ENCODE measurements at regions not wholly inside any gene's neighbourhood (a gene's known extent, or its start where the extent isn't known, plus 50 kb on each side); places are given as distances from the start of the nearest gene placed in this dataset.

DNA sequence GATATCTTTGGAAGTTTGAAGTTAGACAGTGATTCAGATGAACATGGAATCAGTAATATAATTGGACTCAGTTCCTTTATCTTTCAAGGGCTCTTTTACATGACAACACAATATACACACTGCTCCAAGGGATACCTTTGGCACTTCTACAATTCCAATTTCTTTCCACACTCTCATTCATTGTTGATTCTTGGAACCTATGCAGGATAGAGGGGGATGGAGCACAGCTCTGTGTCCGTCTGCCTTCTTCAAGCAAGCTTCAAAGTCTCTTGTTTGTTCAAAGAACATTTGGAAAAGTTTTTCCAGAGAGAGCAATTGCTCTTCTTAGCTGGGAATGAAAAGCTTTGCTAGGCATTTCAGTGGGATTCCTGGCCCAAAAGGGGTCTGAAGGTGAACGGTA lies 276.2 kb upstream of the ZEB2 start:
- Histone ChIP-seq H3K4me1 (ENCODE audit: insufficient read depth, low read length) (no peaks in the 10 kb centered on the region), H3K36me3 (ENCODE audit: insufficient read depth, low read length) (no peaks in the 10 kb centered on the region), H3K27ac (ENCODE audit: low read depth in 1 of 2, low read length in 2 of 2) (no peak overlapping the region), H3K4me3 (ENCODE audit: low read length) (no peak overlapping the region), H3K27me3 (ENCODE audit: control insufficient read depth in 1 of 2, insufficient read depth in 2 of 2, low read length in 2 of 2) (no peaks in the 10 kb centered on the region), H3K9me3 (ENCODE audit: control insufficient read depth in 1 of 2, insufficient read depth in 1 of 2, low read length in 2 of 2) (no peaks in the 10 kb centered on the region)
- no peak overlapping the region for H3K4me3 Mint-ChIP-seq
- TF ChIP-seq, protein P1, sequence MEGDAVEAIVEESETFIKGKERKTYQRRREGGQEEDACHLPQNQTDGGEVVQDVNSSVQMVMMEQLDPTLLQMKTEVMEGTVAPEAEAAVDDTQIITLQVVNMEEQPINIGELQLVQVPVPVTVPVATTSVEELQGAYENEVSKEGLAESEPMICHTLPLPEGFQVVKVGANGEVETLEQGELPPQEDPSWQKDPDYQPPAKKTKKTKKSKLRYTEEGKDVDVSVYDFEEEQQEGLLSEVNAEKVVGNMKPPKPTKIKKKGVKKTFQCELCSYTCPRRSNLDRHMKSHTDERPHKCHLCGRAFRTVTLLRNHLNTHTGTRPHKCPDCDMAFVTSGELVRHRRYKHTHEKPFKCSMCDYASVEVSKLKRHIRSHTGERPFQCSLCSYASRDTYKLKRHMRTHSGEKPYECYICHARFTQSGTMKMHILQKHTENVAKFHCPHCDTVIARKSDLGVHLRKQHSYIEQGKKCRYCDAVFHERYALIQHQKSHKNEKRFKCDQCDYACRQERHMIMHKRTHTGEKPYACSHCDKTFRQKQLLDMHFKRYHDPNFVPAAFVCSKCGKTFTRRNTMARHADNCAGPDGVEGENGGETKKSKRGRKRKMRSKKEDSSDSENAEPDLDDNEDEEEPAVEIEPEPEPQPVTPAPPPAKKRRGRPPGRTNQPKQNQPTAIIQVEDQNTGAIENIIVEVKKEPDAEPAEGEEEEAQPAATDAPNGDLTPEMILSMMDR (IDR thresholded peaks at IDR 0.05): no peak
- no peak overlapping the region for H3K27ac Mint-ChIP-seq
- H3K27me3 Mint-ChIP-seq: no peaks in the 10 kb centered on the region
- no peaks in the 10 kb centered on the region for H3K36me3 Mint-ChIP-seq (ENCODE audit: low read depth)
- intact Hi-C loops (cut with DNase I, micrococcal nuclease): no loop called here
- DNase-seq: no peak
- no peaks in the 10 kb centered on the region for H3K4me1 Mint-ChIP-seq (ENCODE audit: low read depth)
- ChIA-PET POLR2A (no interaction called here), CTCF (no interaction called here)
- no peak for ATAC-seq (ENCODE audit: poor library complexity)
- H3K9me3 Mint-ChIP-seq: no peaks in the 10 kb centered on the region

- no peaks in the 10 kb centered on the region for H3K4me1 ChIP-seq (ENCODE audit: insufficient read depth, low read length)
- ChIA-PET CTCF (no interaction called here), POLR2A (no interaction called here)
- TF ChIP-seq, protein P1 (IDR thresholded peaks at IDR 0.05): no peak
- H3K9me3 ChIP-seq (ENCODE audit: control insufficient read depth in 1 of 2, insufficient read depth in 1 of 2, low read length in 2 of 2): peaks cover 0 to 4% of the 10 kb centered on the region in 2 experiments
- no peak overlapping the region for H3K27ac ChIP-seq (ENCODE audit: low read depth in 1 of 2, low read length in 2 of 2)
- ATAC-seq (ENCODE audit: poor library complexity): no peak
- Mint-ChIP-seq H3K36me3 (ENCODE audit: low read depth) (no peaks in the 10 kb centered on the region), H3K4me1 (ENCODE audit: low read depth) (no peaks in the 10 kb centered on the region), H3K27me3 (no peaks in the 10 kb centered on the region), H3K27ac (no peak overlapping the region), H3K4me3 (no peak overlapping the region), H3K9me3 (no peaks in the 10 kb centered on the region)
- no peak for DNase-seq
- intact Hi-C loops (cut with DNase I, micrococcal nuclease): no loop called here
- H3K4me3 ChIP-seq (ENCODE audit: low read length): no peak overlapping the region
- H3K36me3 ChIP-seq (ENCODE audit: insufficient read depth, low read length): no peaks in the 10 kb centered on the region
- H3K27me3 ChIP-seq (ENCODE audit: control insufficient read depth in 1 of 2, insufficient read depth in 2 of 2, low read length in 2 of 2): no peaks in the 10 kb centered on the region
Observed at GRCh38 chr2:144785253-144785652, 265.3 kb upstream of the ZEB2 start.

- Mint-ChIP-seq H3K36me3 (ENCODE audit: low read depth) (no peaks in the 10 kb centered on the region), H3K9me3 (no peaks in the 10 kb centered on the region), H3K27ac (no peak overlapping the region), H3K27me3 (no peaks in the 10 kb centered on the region), H3K4me1 (ENCODE audit: low read depth) (no peaks in the 10 kb centered on the region), H3K4me3 (no peak overlapping the region)
- Histone ChIP-seq H3K36me3 (ENCODE audit: insufficient read depth, low read length) (no peaks in the 10 kb centered on the region), H3K4me1 (ENCODE audit: insufficient read depth, low read length) (no peaks in the 10 kb centered on the region), H3K4me3 (ENCODE audit: low read length) (no peak overlapping the region), H3K27me3 (ENCODE audit: control insufficient read depth in 1 of 2, insufficient read depth in 2 of 2, low read length in 2 of 2) (no peaks in the 10 kb centered on the region), H3K9me3 (ENCODE audit: control insufficient read depth in 1 of 2, insufficient read depth in 1 of 2, low read length in 2 of 2) (peaks cover 0 to 4% of the 10 kb centered on the region in 2 experiments), H3K27ac (ENCODE audit: low read depth in 1 of 2, low read length in 2 of 2) (no peak overlapping the region)
- ATAC-seq (ENCODE audit: poor library complexity) (no peak), DNase-seq (no peak)
- intact Hi-C loops (cut with DNase I, micrococcal nuclease): no loop called here
- TF ChIP-seq, protein P1 (IDR thresholded peaks at IDR 0.05): no peak
- ChIA-PET POLR2A (no interaction called here), CTCF (no interaction called here)
Observed at GRCh38 chr2:144780983-144781382, 261.1 kb upstream of the ZEB2 start.
